AG04450 (cell line): ENCODE measurements at regions not wholly inside any gene's neighbourhood (a gene's known extent, or its start where the extent isn't known, plus 50 kb on each side); places are given as distances from the start of the nearest gene placed in this dataset.

Experiments used
- CTCF ChIA-PET: fragments of 300-600, 350-600 bp; formaldehyde crosslinking; extraction: SDS; loops from one replicate; lab custom pipeline; 2022; ENCODE audit warnings: antibody characterized with exemption, inconsistent platforms; lab: Charles Lee
- POLR2A ChIA-PET: fragments of 350-600 bp; formaldehyde crosslinking; extraction: SDS; loops from one replicate; lab custom pipeline; 2021; ENCODE audit warnings: antibody characterized with exemption, inconsistent platforms; lab: Yijun Ruan, JAX
- DNase-seq: peaks from one replicate; pipeline ENCODE4 v3.0.0-alpha.2; 2011; ENCODE audit warnings: low read depth, low spot score
- H3K27ac ChIP-seq: one replicate; pipeline ENCODE4 v1.5.1; 2012; ENCODE audit warnings: low read depth, low read length, control low read depth
- H3K27me3 ChIP-seq: one replicate; pipeline ENCODE4 v1.6.0; 2012; ENCODE audit warnings: low read length; ENCODE audit not compliant: control insufficient read depth, insufficient read depth
- H3K4me3 ChIP-seq: 2 replicates; pipeline ENCODE4 v1.5.1; 2011; ENCODE audit warnings: mild to moderate bottlenecking, low read depth, low read length, control low read depth
- H3K9me3 ChIP-seq: 2 replicates; pipeline ENCODE4 v1.5.1; 2012; ENCODE audit warnings: low read length; ENCODE audit not compliant: control insufficient read depth, insufficient read depth
- CTCF ChIP-seq: IDR thresholded peaks from 2 replicates; pipeline ENCODE4 v1.5.1; 2011; ENCODE audit warnings: low read depth, low read length, control low read depth, inconsistent platforms

- CTCF ChIA-PET, result interaction anchor here (1.7 kb wide), 1 partner anchor 23 kb away, joined by 6 read pairs; no protein-coding TSS in a partner anchor
- H3K4me3 ChIP-seq, result no peak overlapping the region
Observed at GRCh38 chr17:77032929-77033328, 107.8 kb upstream of the SEC14L1 start.

GRCh38 chr17:77033892-77034404 is 106.8 kb upstream of the SEC14L1 start:
- no peak for DNase-seq
- ChIA-PET CTCF (interaction anchor here (1.3 kb wide), 1 partner anchor 22 kb away, joined by 4 read pairs; no protein-coding TSS in a partner anchor), POLR2A (no interaction called here)
- Histone ChIP-seq H3K4me3 (no peak overlapping the region), H3K27ac (no peak overlapping the region), H3K27me3 (peaks cover 34% of the 10 kb centered on the region), H3K9me3 (peaks cover 11% of the 10 kb centered on the region)
- no peak for TF ChIP-seq CTCF

More at GRCh38 chr17:77032929-77033328, 107.8 kb upstream of the SEC14L1 start:
- no peak overlapping the region for H3K27ac ChIP-seq
- no peak for DNase-seq
- POLR2A ChIA-PET, result no interaction called here
- H3K9me3 ChIP-seq, result peaks cover 11% of the 10 kb centered on the region
- no peak for TF ChIP-seq CTCF
- H3K27me3 ChIP-seq, result peaks cover 29% of the 10 kb centered on the region

- CTCF ChIA-PET, result interaction anchor here (1.3 kb wide), 1 partner anchor 21 kb away, joined by 4 read pairs; no protein-coding TSS in a partner anchor
- DNase-seq, result no peak
Observed at GRCh38 chr17:77034677-77035424, 105.9 kb upstream of the SEC14L1 start.

GRCh38 chr17:77035526-77035925 is 105.2 kb upstream of the SEC14L1 start:
- CTCF ChIA-PET, result interaction anchor here (1.3 to 3.7 kb wide), 2 partner anchors 21 kb away, joined by 4 to 16 read pairs; no protein-coding TSS in a partner anchor
- Histone ChIP-seq H3K4me3 (no peak overlapping the region), H3K27ac (no peak overlapping the region), H3K9me3 (peaks cover 11% of the 10 kb centered on the region), H3K27me3 (peaks cover 42% of the 10 kb centered on the region)
- DNase-seq, result no peak
- POLR2A ChIA-PET, result no interaction called here
- TF ChIP-seq CTCF, result no peak

More at GRCh38 chr17:77034677-77035424, 105.9 kb upstream of the SEC14L1 start:
- Histone ChIP-seq H3K4me3 (no peak overlapping the region), H3K27ac (no peak overlapping the region), H3K27me3 (peaks cover 42% of the 10 kb centered on the region), H3K9me3 (peaks cover 11% of the 10 kb centered on the region)
- POLR2A ChIA-PET, result no interaction called here
- TF ChIP-seq CTCF, result no peak
